ENCODE measurements at regions not wholly inside any gene's neighbourhood (a gene's known extent, or its start where the extent isn't known, plus 50 kb on each side); places are given as distances from the start of the nearest gene placed in this dataset.

DNA sequence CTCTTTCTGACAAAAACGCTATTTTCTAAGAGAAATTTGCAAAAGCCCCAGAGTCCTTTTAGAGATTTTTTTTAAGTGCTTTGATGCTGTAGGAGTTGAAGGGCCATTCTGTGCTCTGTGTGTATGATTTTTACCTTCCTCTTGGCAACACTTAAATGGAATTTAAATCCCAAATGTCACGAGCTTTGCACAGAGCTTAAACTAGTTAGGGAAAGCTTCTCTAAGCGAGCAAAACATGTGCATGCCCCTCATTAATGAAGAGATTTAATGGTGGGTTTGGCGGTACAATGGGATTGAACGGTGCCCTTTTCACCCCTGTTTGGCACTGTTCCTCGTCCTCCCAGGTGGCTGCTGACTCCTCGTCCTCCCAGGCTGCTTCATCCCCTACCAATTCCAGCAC lies 220.7 kb downstream of the DRD1 start:
- Histone ChIP-seq H3K4me1 (ENCODE audit: control insufficient read depth, insufficient read depth, low read length) (peaks cover 4% of the 10 kb centered on the region), H3K9me3 (replicated peaks; ENCODE audit: control insufficient read depth, low read depth, low read length) (no peaks in the 10 kb centered on the region), H3K27me3 (ENCODE audit: control insufficient read depth, insufficient read depth, low read length) (peaks cover 6% of the 10 kb centered on the region), H3K36me3 (ENCODE audit: control insufficient read depth, insufficient read depth, low read length) (no peaks in the 10 kb centered on the region), H3K27ac (ENCODE audit: low read length) (no peak overlapping the region), H3K4me3 (ENCODE audit: low read length) (no peak overlapping the region)
- 14% methylated on average over 1 of the region's 7 CpGs for WGBS (ENCODE audit: insufficient coverage)
- DNase-seq, result peak; percentile 41

GRCh38 chr5:175222621-175223020 lies 221.4 kb downstream of the DRD1 start:
- no peak for DNase-seq

DNA sequence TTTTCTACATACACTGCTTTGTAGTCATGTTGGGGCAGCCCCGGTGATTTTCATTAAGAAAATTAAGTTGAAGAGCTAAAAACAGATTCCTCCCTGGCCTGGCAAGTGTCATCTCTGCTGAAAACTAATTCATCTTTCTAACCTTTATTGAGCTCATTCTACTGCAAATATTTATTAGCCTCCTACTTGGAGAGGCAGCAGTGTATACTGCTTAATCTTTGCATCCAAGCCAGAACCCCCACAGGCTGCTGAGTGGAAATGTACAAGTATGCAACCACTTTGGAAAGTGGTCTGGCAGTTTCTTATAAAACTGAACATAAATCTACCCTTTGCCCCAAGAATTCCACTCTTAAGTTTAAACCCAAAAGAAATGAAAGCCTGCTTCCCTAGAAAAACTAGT lies 223.4 kb downstream of the DRD1 start:
- H3K4me3 ChIP-seq (ENCODE audit: low read length), result no peak overlapping the region
- H3K27ac ChIP-seq (ENCODE audit: low read length), result no peak overlapping the region
- H3K4me1 ChIP-seq (ENCODE audit: control insufficient read depth, insufficient read depth, low read length), result peaks cover 21% of the 10 kb centered on the region
- no peaks in the 10 kb centered on the region for H3K9me3 ChIP-seq (replicated peaks; ENCODE audit: control insufficient read depth, low read depth, low read length)
- H3K36me3 ChIP-seq (ENCODE audit: control insufficient read depth, insufficient read depth, low read length), result no peaks in the 10 kb centered on the region
- WGBS (ENCODE audit: insufficient coverage), result no CpG with 5 or more reads among the region's 1 CpG
- no peak for DNase-seq
- H3K27me3 ChIP-seq (ENCODE audit: control insufficient read depth, insufficient read depth, low read length), result peaks cover 15% of the 10 kb centered on the region

More at GRCh38 chr5:175222621-175223020, 221.4 kb downstream of the DRD1 start:
- Histone ChIP-seq H3K27me3 (ENCODE audit: control insufficient read depth, insufficient read depth, low read length) (peaks cover 7% of the 10 kb centered on the region), H3K27ac (ENCODE audit: low read length) (no peak overlapping the region), H3K4me3 (ENCODE audit: low read length) (no peak overlapping the region), H3K36me3 (ENCODE audit: control insufficient read depth, insufficient read depth, low read length) (no peaks in the 10 kb centered on the region), H3K9me3 (replicated peaks; ENCODE audit: control insufficient read depth, low read depth, low read length) (no peaks in the 10 kb centered on the region), H3K4me1 (ENCODE audit: control insufficient read depth, insufficient read depth, low read length) (peaks cover 9% of the 10 kb centered on the region)
- WGBS (ENCODE audit: insufficient coverage), result 75% methylated on average over 1 of the region's 2 CpGs

GRCh38 chr5:175219366-175219765 lies 224.6 kb downstream of the DRD1 start:
- Histone ChIP-seq H3K4me1 (ENCODE audit: control insufficient read depth, insufficient read depth, low read length) (peaks cover 21% of the 10 kb centered on the region), H3K4me3 (ENCODE audit: low read length) (no peak overlapping the region), H3K27me3 (ENCODE audit: control insufficient read depth, insufficient read depth, low read length) (peaks cover 15% of the 10 kb centered on the region), H3K36me3 (ENCODE audit: control insufficient read depth, insufficient read depth, low read length) (no peaks in the 10 kb centered on the region), H3K27ac (ENCODE audit: low read length) (no peak overlapping the region), H3K9me3 (replicated peaks; ENCODE audit: control insufficient read depth, low read depth, low read length) (no peaks in the 10 kb centered on the region)
- DNase-seq, result no peak
- WGBS (ENCODE audit: insufficient coverage), result no CpG with 5 or more reads among the region's 2 CpGs

- WGBS (ENCODE audit: insufficient coverage), result 52% methylated on average over 2 of the region's 6 CpGs
- Histone ChIP-seq H3K9me3 (replicated peaks; ENCODE audit: control insufficient read depth, low read depth, low read length) (no peaks in the 10 kb centered on the region), H3K4me1 (ENCODE audit: control insufficient read depth, insufficient read depth, low read length) (peaks cover 17% of the 10 kb centered on the region), H3K27me3 (ENCODE audit: control insufficient read depth, insufficient read depth, low read length) (peaks cover 18% of the 10 kb centered on the region), H3K36me3 (ENCODE audit: control insufficient read depth, insufficient read depth, low read length) (no peaks in the 10 kb centered on the region), H3K4me3 (ENCODE audit: low read length) (no peak overlapping the region), H3K27ac (ENCODE audit: low read length) (no peak overlapping the region)
- DNase-seq, result peak; percentile 51
These were observed 227.0 kb downstream of the DRD1 start for GRCh38 chr5:175216991-175217390.

DNA sequence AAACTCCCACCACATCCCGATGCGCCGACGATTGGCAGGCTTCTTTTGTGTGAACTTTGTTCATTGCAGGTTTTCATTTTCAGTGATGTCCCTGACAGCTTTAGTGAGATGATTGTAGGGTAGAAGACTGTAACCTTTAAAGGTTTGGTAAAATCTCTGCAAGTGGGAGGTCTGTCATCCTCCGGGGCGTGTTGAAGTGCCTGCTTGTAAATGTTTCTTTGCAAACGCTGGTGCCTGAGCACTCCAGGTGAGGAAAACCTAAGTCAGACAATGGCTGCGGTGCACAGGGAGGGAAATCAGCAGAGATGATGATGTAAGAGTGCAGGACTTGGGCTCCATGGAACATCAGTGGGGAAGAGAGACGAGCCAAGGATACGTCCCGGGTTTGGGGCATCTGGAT lies 228.1 kb downstream of the DRD1 start:
- 55% methylated on average over 7 of the region's 11 CpGs for WGBS (ENCODE audit: insufficient coverage)
- H3K9me3 ChIP-seq (replicated peaks; ENCODE audit: control insufficient read depth, low read depth, low read length), result no peaks in the 10 kb centered on the region
- H3K36me3 ChIP-seq (ENCODE audit: control insufficient read depth, insufficient read depth, low read length), result no peaks in the 10 kb centered on the region
- H3K27me3 ChIP-seq (ENCODE audit: control insufficient read depth, insufficient read depth, low read length), result peaks cover 18% of the 10 kb centered on the region
- peaks cover 17% of the 10 kb centered on the region for H3K4me1 ChIP-seq (ENCODE audit: control insufficient read depth, insufficient read depth, low read length)
- no peak overlapping the region for H3K4me3 ChIP-seq (ENCODE audit: low read length)
- DNase-seq, result no peak
- H3K27ac ChIP-seq (ENCODE audit: low read length), result no peak overlapping the region

GRCh38 chr5:175214152-175214551 lies 229.8 kb downstream of the DRD1 start:
- no peak overlapping the region for H3K4me3 ChIP-seq (ENCODE audit: low read length)
- H3K4me1 ChIP-seq (ENCODE audit: control insufficient read depth, insufficient read depth, low read length), result peaks cover 17% of the 10 kb centered on the region
- no peak overlapping the region for H3K27ac ChIP-seq (ENCODE audit: low read length)
- H3K9me3 ChIP-seq (replicated peaks; ENCODE audit: control insufficient read depth, low read depth, low read length), result no peaks in the 10 kb centered on the region
- H3K36me3 ChIP-seq (ENCODE audit: control insufficient read depth, insufficient read depth, low read length), result no peaks in the 10 kb centered on the region
- WGBS (ENCODE audit: insufficient coverage), result no CpG with 5 or more reads among the region's 2 CpGs
- peak; percentile 39 for DNase-seq
- peaks cover 17% of the 10 kb centered on the region for H3K27me3 ChIP-seq (ENCODE audit: control insufficient read depth, insufficient read depth, low read length)

DNA sequence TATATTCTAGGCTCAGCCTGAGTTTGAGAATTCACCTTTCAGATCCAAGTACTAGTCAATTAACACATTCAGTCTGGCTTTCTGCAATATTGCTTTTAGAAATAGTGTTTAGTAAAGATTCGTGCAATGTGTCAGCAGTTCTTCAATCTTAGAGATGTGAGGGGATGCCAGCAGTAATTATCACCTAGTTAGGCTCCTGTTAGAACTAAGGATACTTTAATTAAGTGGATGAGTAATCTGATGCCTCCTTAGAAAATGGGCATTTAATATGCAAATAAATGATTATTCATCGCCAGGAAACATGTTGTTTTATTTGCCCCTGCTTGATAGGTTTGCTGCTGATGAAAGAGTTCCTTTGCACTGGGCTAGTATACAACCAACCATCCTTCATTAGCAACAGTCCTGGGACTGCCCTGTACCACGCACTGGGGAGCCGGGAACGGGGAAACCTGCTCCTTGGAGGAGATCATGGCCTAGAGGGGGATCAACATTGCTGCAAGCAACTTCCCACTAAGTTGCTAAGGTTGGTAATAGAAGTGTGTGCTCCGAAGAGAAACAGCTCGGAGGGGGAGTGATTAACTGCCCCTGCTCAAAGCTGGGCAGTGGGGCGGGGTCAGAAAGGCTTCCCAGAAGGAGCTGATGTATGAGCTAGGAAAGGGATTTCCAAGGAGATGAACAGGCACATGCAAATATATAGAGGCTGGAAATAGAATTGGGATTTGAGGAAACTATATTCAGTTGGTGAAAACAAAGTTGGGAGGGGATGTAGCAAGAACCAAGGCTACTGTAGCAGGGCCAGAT lies 231.8 kb downstream of the DRD1 start:
- 33% methylated on average over 3 of the region's 8 CpGs for WGBS (ENCODE audit: insufficient coverage)
- H3K4me3 ChIP-seq (ENCODE audit: low read length), result no peak overlapping the region
- H3K9me3 ChIP-seq (replicated peaks; ENCODE audit: control insufficient read depth, low read depth, low read length), result no peaks in the 10 kb centered on the region
- H3K27ac ChIP-seq (ENCODE audit: low read length), result no peak overlapping the region
- peaks cover 10% of the 10 kb centered on the region for H3K4me1 ChIP-seq (ENCODE audit: control insufficient read depth, insufficient read depth, low read length)
- H3K36me3 ChIP-seq (ENCODE audit: control insufficient read depth, insufficient read depth, low read length), result no peaks in the 10 kb centered on the region
- DNase-seq, result no peak
- peaks cover 20% of the 10 kb centered on the region for H3K27me3 ChIP-seq (ENCODE audit: control insufficient read depth, insufficient read depth, low read length)

- Histone ChIP-seq H3K9me3 (replicated peaks; ENCODE audit: control insufficient read depth, low read depth, low read length) (no peaks in the 10 kb centered on the region), H3K27me3 (ENCODE audit: control insufficient read depth, insufficient read depth, low read length) (peaks cover 14% of the 10 kb centered on the region), H3K4me3 (ENCODE audit: low read length) (no peak overlapping the region), H3K4me1 (ENCODE audit: control insufficient read depth, insufficient read depth, low read length) (no peaks in the 10 kb centered on the region), H3K27ac (ENCODE audit: low read length) (no peak overlapping the region), H3K36me3 (ENCODE audit: control insufficient read depth, insufficient read depth, low read length) (no peaks in the 10 kb centered on the region)
- DNase-seq, result no peak
- WGBS (ENCODE audit: insufficient coverage), result 61% methylated on average over 7 of the region's 18 CpGs
These were observed 236.5 kb downstream of the DRD1 start for GRCh38 chr5:175207321-175208040.

DNA sequence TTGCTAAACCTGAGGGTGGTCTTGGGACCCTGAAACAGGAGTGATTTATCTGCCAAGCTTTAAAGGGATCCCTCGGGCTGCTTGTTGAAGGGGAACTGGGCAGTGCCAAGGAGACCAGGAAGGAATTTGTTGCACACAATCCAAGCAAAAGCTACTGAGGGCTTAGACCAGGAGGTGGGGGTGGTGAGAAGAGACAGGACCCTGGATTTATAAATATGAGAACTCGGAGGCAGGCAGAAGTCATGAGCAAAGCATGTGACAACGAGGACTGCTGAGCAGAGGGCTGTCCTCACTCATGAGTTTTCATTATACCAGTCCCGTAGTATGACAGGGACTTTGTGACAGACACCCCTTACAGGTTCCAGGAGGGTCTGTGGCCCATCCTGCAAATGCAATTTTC lies 237.3 kb downstream of the DRD1 start:
- H3K9me3 ChIP-seq (replicated peaks; ENCODE audit: control insufficient read depth, low read depth, low read length), result no peaks in the 10 kb centered on the region
- WGBS (ENCODE audit: insufficient coverage), result 44% methylated on average over 4 of the region's 4 CpGs
- H3K4me3 ChIP-seq (ENCODE audit: low read length), result no peak overlapping the region
- no peak for DNase-seq
- peaks cover 14% of the 10 kb centered on the region for H3K27me3 ChIP-seq (ENCODE audit: control insufficient read depth, insufficient read depth, low read length)
- H3K27ac ChIP-seq (ENCODE audit: low read length), result no peak overlapping the region
- no peaks in the 10 kb centered on the region for H3K4me1 ChIP-seq (ENCODE audit: control insufficient read depth, insufficient read depth, low read length)
- no peaks in the 10 kb centered on the region for H3K36me3 ChIP-seq (ENCODE audit: control insufficient read depth, insufficient read depth, low read length)

All from muscle of leg (tissue), 3 donors.